Kidney epithelial cell (primary cell): ENCODE measurements at regions not wholly inside any gene's neighbourhood (a gene's known extent, or its start where the extent isn't known, plus 50 kb on each side); places are given as distances from the start of the nearest gene placed in this dataset.

Experiments
- DNase-seq: peaks from one replicate; pipeline ENCODE4 v3.0.0-alpha.2; 2010; ENCODE audit warnings: low read depth
- H3K27me3 ChIP-seq: 2 replicates; pipeline ENCODE4 v1.6.0; 2011; ENCODE audit warnings: low read length; ENCODE audit not compliant: control insufficient read depth, insufficient read depth
- H3K36me3 ChIP-seq: 2 replicates; pipeline ENCODE4 v1.5.1; 2011; ENCODE audit warnings: low read length; ENCODE audit not compliant: control insufficient read depth, insufficient read depth
- H3K4me3 ChIP-seq: 2 replicates; pipeline ENCODE4 v1.5.1; 2011; ENCODE audit warnings: low read depth, mild to moderate bottlenecking, control low read depth, low read length
- CTCF ChIP-seq: IDR thresholded peaks from 2 replicates; pipeline ENCODE4 v1.5.1; 2011; ENCODE audit warnings: mild to moderate bottlenecking, moderate library complexity, low read length, control low read depth, inconsistent platforms; ENCODE audit not compliant: insufficient read depth, poor library complexity, severe bottlenecking

- Histone ChIP-seq H3K4me3 (no peak overlapping the region), H3K27me3 (no peaks in the 10 kb centered on the region), H3K36me3 (no peaks in the 10 kb centered on the region)
- no peak for DNase-seq
- no peak for TF ChIP-seq CTCF
Measured at GRCh38 chr3:65044401-65044800, 356.6 kb upstream of the ADAMTS9 start.

DNA sequence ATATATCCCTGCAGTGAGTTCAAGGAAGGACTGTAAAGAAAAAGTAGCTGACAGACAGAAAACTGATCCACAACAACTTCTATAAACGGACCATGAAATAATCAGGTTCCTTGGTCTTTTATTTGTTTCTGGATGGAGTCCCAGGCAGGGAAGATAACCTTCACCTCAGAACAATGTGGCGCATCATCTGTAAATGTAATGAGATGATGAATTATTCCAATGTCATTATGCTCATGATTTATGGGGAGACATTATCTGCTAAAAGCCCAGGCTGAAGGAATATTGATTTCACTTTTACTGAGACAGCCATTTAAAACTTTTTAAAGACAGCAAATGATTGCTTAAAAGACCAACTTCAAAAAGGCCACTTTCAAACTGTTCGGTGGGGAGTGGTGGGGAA, 354.9 kb upstream of the ADAMTS9 start:
- DNase-seq = no peak
- H3K36me3 ChIP-seq = no peaks in the 10 kb centered on the region
- TF ChIP-seq CTCF = no peak
- H3K4me3 ChIP-seq = no peak overlapping the region
- no peaks in the 10 kb centered on the region for H3K27me3 ChIP-seq

DNA sequence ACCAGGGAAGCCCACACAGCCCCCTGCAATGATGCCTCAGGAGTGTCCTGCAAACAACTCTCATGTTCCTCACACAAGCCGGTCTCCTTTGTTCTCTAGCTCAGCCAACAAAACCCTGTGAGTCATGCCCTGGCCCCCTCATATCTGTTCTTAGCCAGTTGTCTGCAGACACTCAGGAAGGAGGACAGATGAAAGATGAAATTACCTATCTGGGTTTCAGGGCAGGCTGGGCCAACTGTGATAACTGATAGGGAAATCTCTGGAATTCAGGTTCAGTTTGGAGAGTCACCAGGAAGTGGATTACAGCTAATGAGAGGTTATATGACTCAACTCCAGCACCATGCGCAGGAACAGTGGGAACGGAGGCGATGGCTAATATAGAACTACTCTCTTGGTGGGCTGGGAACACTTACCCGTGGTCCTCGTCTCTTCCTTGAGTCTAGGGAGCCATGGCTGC, 352.0 kb upstream of the ADAMTS9 start:
- H3K4me3 ChIP-seq = no peak overlapping the region
- no peaks in the 10 kb centered on the region for H3K36me3 ChIP-seq
- DNase-seq = peak; percentile 32
- no peaks in the 10 kb centered on the region for H3K27me3 ChIP-seq
- TF ChIP-seq CTCF = no peak

- no peaks in the 10 kb centered on the region for H3K27me3 ChIP-seq
- TF ChIP-seq CTCF = no peak
- no peaks in the 10 kb centered on the region for H3K36me3 ChIP-seq
- no peak overlapping the region for H3K4me3 ChIP-seq
- DNase-seq = no peak
Measured at GRCh38 chr3:65037861-65038260, 350.1 kb upstream of the ADAMTS9 start.

GRCh38 chr3:65035246-65035645, 347.4 kb upstream of the ADAMTS9 start:
- DNase-seq = no peak
- Histone ChIP-seq H3K27me3 (no peaks in the 10 kb centered on the region), H3K4me3 (no peak overlapping the region), H3K36me3 (no peaks in the 10 kb centered on the region)
- no peak for TF ChIP-seq CTCF

DNA sequence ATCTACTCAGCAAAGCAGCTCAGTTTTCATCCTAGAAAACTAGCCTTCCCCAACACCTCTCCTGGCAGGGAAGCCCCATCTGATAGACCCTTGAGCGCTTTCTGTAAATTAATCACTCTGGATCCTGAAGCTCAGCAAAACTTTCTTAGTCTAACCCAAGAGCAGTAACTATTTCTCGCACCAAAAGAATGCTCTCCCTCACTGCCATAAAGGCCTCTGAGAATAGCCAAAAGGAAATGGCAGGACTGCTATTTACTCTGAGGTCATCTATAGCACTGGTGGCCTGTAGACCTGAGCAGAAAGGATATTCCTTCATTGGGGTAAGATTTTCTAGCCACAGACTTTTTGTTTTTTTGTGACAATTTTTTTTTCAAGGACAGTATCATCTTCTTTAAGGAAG, 345.8 kb upstream of the ADAMTS9 start:
- no peak overlapping the region for H3K4me3 ChIP-seq
- no peak for TF ChIP-seq CTCF
- no peaks in the 10 kb centered on the region for H3K27me3 ChIP-seq
- DNase-seq = no peak
- no peaks in the 10 kb centered on the region for H3K36me3 ChIP-seq
